Endothelial cell of umbilical vein (primary cell): ENCODE measurements at regions not wholly inside any gene's neighbourhood (a gene's known extent, or its start where the extent isn't known, plus 50 kb on each side); places are given as distances from the start of the nearest gene placed in this dataset.

Experiments used
- BruUV-seq: library from RNA; stranded (reverse); fragments of 400-500 nt; replicated peaks from 2 replicates; lab custom pipeline; 2021; lab: Mats Ljungman, UMichigan
- CTCF ChIA-PET: fragments of 300-600, 350-600 bp; sonication (Branson Sonifier 250); formaldehyde crosslinking; loops from one replicate; lab custom pipeline; 2021; ENCODE audit warnings: antibody characterized with exemption, inconsistent platforms; lab: Charles Lee
- POLR2A ChIA-PET: fragments of 300-600, 350-600 bp; sonication (Branson Sonifier 250); formaldehyde crosslinking; loops from one replicate; lab custom pipeline; 2021; ENCODE audit warnings: antibody characterized with exemption, inconsistent platforms; lab: Charles Lee
- DNase-seq: peaks from one replicate; pipeline ENCODE4 v3.0.0-alpha.2; 2011; ENCODE audit warnings: low read depth, low spot score
- FAIRE-seq: peaks from 2 replicates; lab custom pipeline; 2011; peaks lifted over from hg19 to GRCh38; lab: Jason Lieb, UNC
- H2AFZ ChIP-seq: 2 replicates; pipeline ENCODE4 v1.6.0; 2012; ENCODE audit warnings: low read depth, low read length, control low read depth, inconsistent platforms
- H3K27ac ChIP-seq: 2 replicates; pipeline ENCODE4 v1.5.1; 2011; ENCODE audit warnings: low read depth, mild to moderate bottlenecking, control low read depth, low read length, moderate library complexity; ENCODE audit not compliant: insufficient read depth
- H3K27me3 ChIP-seq, 2 experiments: 2 replicates each; pipeline versions ENCODE4 v1.6.0 to v1.6.1; 2011; ENCODE audit warnings: low read length in 2 of 2, mixed read lengths in 1 of 2; ENCODE audit not compliant: control insufficient read depth in 2 of 2, insufficient read depth in 2 of 2
- H3K36me3 ChIP-seq, 2 experiments: 2 replicates in 1 of 2; 3 replicates in 1 of 2; pipeline ENCODE4 v1.5.1; 2011; ENCODE audit warnings: low read length in 2 of 2, mild to moderate bottlenecking in 1 of 2, moderate library complexity in 1 of 2; ENCODE audit not compliant: control insufficient read depth in 2 of 2, insufficient read depth in 2 of 2; ENCODE audit errors: extremely low read depth in 1 of 2
- H3K4me1 ChIP-seq: 3 replicates; pipeline ENCODE4 v1.5.1; 2011; ENCODE audit warnings: mild to moderate bottlenecking, low read length; ENCODE audit not compliant: control insufficient read depth, insufficient read depth; ENCODE audit errors: extremely low read depth
- H3K4me2 ChIP-seq: 2 replicates; pipeline ENCODE4 v1.6.1; 2011; ENCODE audit warnings: low read length, control low read depth, mixed read lengths; ENCODE audit not compliant: insufficient read depth
- H3K4me3 ChIP-seq, 3 experiments: fragments of 200-600 bp in 1 of 3; sonication (generic), shearing (Covaris generic) in 1 of 3; replicated peaks in 1 of 3; 2 replicates each; pipeline ENCODE4 v1.5.1; 2011 to 2016; ENCODE audit warnings: control low read depth in 3 of 3, low read length in 3 of 3, mild to moderate bottlenecking in 2 of 3, inconsistent platforms in 1 of 3, low read depth in 1 of 3, moderate library complexity in 1 of 3; ENCODE audit not compliant: insufficient read depth in 1 of 3
- H3K79me2 ChIP-seq: 2 replicates; pipeline ENCODE4 v1.6.0; 2012; ENCODE audit warnings: low read length, inconsistent platforms; ENCODE audit not compliant: control insufficient read depth, insufficient read depth
- H3K9ac ChIP-seq: replicated peaks from 2 replicates; pipeline ENCODE3; 2011; ENCODE audit warnings: low read length, control low read depth; ENCODE audit not compliant: insufficient read depth; ENCODE audit errors: extremely low read depth
- H3K9me1 ChIP-seq: replicated peaks from 3 replicates; pipeline ENCODE4 v1.6.0; 2011; ENCODE audit warnings: mild to moderate bottlenecking, low read length; ENCODE audit not compliant: control insufficient read depth, insufficient read depth; ENCODE audit errors: extremely low read depth
- H3K9me3 ChIP-seq: replicated peaks from 2 replicates; pipeline ENCODE4 v1.5.1; 2012; ENCODE audit warnings: low read length, inconsistent platforms; ENCODE audit not compliant: control insufficient read depth, insufficient read depth
- H4K20me1 ChIP-seq: replicated peaks from 2 replicates; pipeline ENCODE3; 2011; ENCODE audit warnings: mild to moderate bottlenecking, low read length; ENCODE audit not compliant: control insufficient read depth, insufficient read depth; ENCODE audit errors: extremely low read depth
- CTCF ChIP-seq, 2 donors: IDR thresholded peaks; 1 replicate in 1 of 2; 2 replicates in 1 of 2; pipeline ENCODE4 v1.5.1; 2011; ENCODE audit warnings: low read length in 2 of 2, mild to moderate bottlenecking in 2 of 2, moderate library complexity in 2 of 2, control low read depth in 1 of 2, inconsistent platforms in 1 of 2, low read depth in 1 of 2; ENCODE audit not compliant: insufficient read depth in 1 of 2; ENCODE audit errors: extremely low read depth in 1 of 2
- EZH2 ChIP-seq: IDR thresholded peaks from 2 replicates; pipeline ENCODE4 v1.6.1; 2012; ENCODE audit warnings: borderline replicate concordance, low read depth, mild to moderate bottlenecking, moderate library complexity, low read length, inconsistent platforms; ENCODE audit not compliant: severe bottlenecking
- FOS ChIP-seq: IDR thresholded peaks from 2 replicates; pipeline ENCODE4 v1.6.1; 2011; ENCODE audit warnings: mild to moderate bottlenecking, low read length, moderate library complexity, borderline replicate concordance; ENCODE audit not compliant: insufficient read depth
- GATA2 ChIP-seq: IDR thresholded peaks from 2 replicates; pipeline ENCODE4 v1.7.0; 2011; ENCODE audit warnings: low read depth, mild to moderate bottlenecking, moderate library complexity, mixed read lengths, low read length; ENCODE audit not compliant: insufficient read length, insufficient read depth
- JUN ChIP-seq: IDR thresholded peaks from 2 replicates; pipeline ENCODE4 v1.6.1; 2011; ENCODE audit warnings: borderline replicate concordance, low read depth; ENCODE audit not compliant: insufficient read length, insufficient read depth
- MAX ChIP-seq: IDR thresholded peaks from 2 replicates; pipeline ENCODE4 v1.6.1; 2011; ENCODE audit not compliant: insufficient read depth, insufficient read length
- MYC ChIP-seq: IDR thresholded peaks from one replicate; pipeline ENCODE4 v1.6.1; 2011; ENCODE audit warnings: mild to moderate bottlenecking, low read depth, low read length
- POLR2A ChIP-seq: IDR thresholded peaks from 2 replicates; pipeline ENCODE4 v1.6.1; 2012; ENCODE audit warnings: low read depth, mild to moderate bottlenecking, control low read depth, low read length
- POLR2AphosphoS5 ChIP-seq: IDR thresholded peaks from 2 replicates; pipeline ENCODE4 v1.6.1; 2012; ENCODE audit warnings: low read depth, mild to moderate bottlenecking, control low read depth, low read length, moderate library complexity; ENCODE audit not compliant: insufficient read depth
- dilution Hi-C: fragments of 300-500 bp; cut with MboI; formaldehyde crosslinking; loops from one replicate; pipeline ENCODE4 v1.15.0; 2019; ENCODE audit warnings: low sequenced_read_pairs; ENCODE audit not compliant: extremely low pct_ligation_motif_present
- intact Hi-C: fragments of 100-400 bp; cut with micrococcal nuclease; formaldehyde crosslinking; loops from one replicate; pipeline ENCODE4 v1.10.0; 2022

- Histone ChIP-seq H3K4me2 (no peak overlapping the region), H3K9me1 (no peaks in the 10 kb centered on the region), H3K79me2 (no peaks in the 10 kb centered on the region), H3K4me1 (no peaks in the 10 kb centered on the region), H3K27me3 (no peaks in the 10 kb centered on the region), H3K9me3 (no peaks in the 10 kb centered on the region), H2AFZ (no peak overlapping the region), H3K4me3 (no peak overlapping the region), H3K27ac (no peak overlapping the region), H3K9ac (no peak overlapping the region), H4K20me1 (no peaks in the 10 kb centered on the region), H3K36me3 (no peaks in the 10 kb centered on the region)
- FAIRE-seq (no peak), DNase-seq (no peak)
- BruUV-seq, result no TSS peak
- dilution Hi-C loops, result no loop called here
- no peak for TF ChIP-seq CTCF (IDR thresholded peaks at IDR 0.05; ENCODE audit: extremely low read depth in 1 of 2, insufficient read depth in 1 of 2, low read depth in 1 of 2, low read length in 2 of 2)
- ChIA-PET POLR2A (no interaction called here), CTCF (no interaction called here)
- intact Hi-C loops, result no loop called here
Observed at GRCh38 chr15:87461631-87462030, 794.9 kb downstream of the NTRK3 start.

GRCh38 chr15:87454860-87455259, 801.7 kb downstream of the NTRK3 start:
- Histone ChIP-seq H3K79me2 (no peaks in the 10 kb centered on the region), H3K4me1 (no peaks in the 10 kb centered on the region), H4K20me1 (no peaks in the 10 kb centered on the region), H3K9ac (no peak overlapping the region), H3K27me3 (no peaks in the 10 kb centered on the region), H3K4me3 (no peak overlapping the region), H2AFZ (no peak overlapping the region), H3K9me3 (no peaks in the 10 kb centered on the region), H3K36me3 (no peaks in the 10 kb centered on the region), H3K9me1 (no peaks in the 10 kb centered on the region), H3K4me2 (no peak overlapping the region), H3K27ac (no peak overlapping the region)
- dilution Hi-C loops, result no loop called here
- DNase-seq (no peak), FAIRE-seq (no peak)
- intact Hi-C loops, result no loop called here
- ChIA-PET POLR2A (no interaction called here), CTCF (no interaction called here)
- TF ChIP-seq GATA2 (no peak), MYC (no peak), JUN (no peak), MAX (no peak), POLR2A (no peak), FOS (no peak), POLR2AphosphoS5 (no peak), CTCF (IDR thresholded peaks at IDR 0.05; ENCODE audit: extremely low read depth in 1 of 2, insufficient read depth in 1 of 2, low read depth in 1 of 2, low read length in 2 of 2) (no peak), EZH2 (no peak)
- no TSS peak for BruUV-seq
